Endothelial cell of umbilical vein (primary cell): ENCODE measurements at regions not wholly inside any gene's neighbourhood (a gene's known extent, or its start where the extent isn't known, plus 50 kb on each side); places are given as distances from the start of the nearest gene placed in this dataset.

ENCODE experiments used
- BruUV-seq: library from RNA; stranded (reverse); fragments of 400-500 nt; replicated peaks from 2 replicates; lab custom pipeline; 2021; lab: Mats Ljungman, UMichigan
- CTCF ChIA-PET: fragments of 300-600, 350-600 bp; sonication (Branson Sonifier 250); formaldehyde crosslinking; loops from one replicate; lab custom pipeline; 2021; ENCODE audit warnings: antibody characterized with exemption, inconsistent platforms; lab: Charles Lee
- POLR2A ChIA-PET: fragments of 300-600, 350-600 bp; sonication (Branson Sonifier 250); formaldehyde crosslinking; loops from one replicate; lab custom pipeline; 2021; ENCODE audit warnings: antibody characterized with exemption, inconsistent platforms; lab: Charles Lee
- DNase-seq: peaks from one replicate; pipeline ENCODE4 v3.0.0-alpha.2; 2011; ENCODE audit warnings: low read depth, low spot score
- FAIRE-seq: peaks from 2 replicates; lab custom pipeline; 2011; peaks lifted over from hg19 to GRCh38; lab: Jason Lieb, UNC
- H2AFZ ChIP-seq: 2 replicates; pipeline ENCODE4 v1.6.0; 2012; ENCODE audit warnings: low read depth, low read length, control low read depth, inconsistent platforms
- H3K27ac ChIP-seq: 2 replicates; pipeline ENCODE4 v1.5.1; 2011; ENCODE audit warnings: low read depth, mild to moderate bottlenecking, control low read depth, low read length, moderate library complexity; ENCODE audit not compliant: insufficient read depth
- H3K27me3 ChIP-seq, 2 experiments: 2 replicates each; pipeline versions ENCODE4 v1.6.0 to v1.6.1; 2011; ENCODE audit warnings: low read length in 2 of 2, mixed read lengths in 1 of 2; ENCODE audit not compliant: control insufficient read depth in 2 of 2, insufficient read depth in 2 of 2
- H3K36me3 ChIP-seq, 2 experiments: 2 replicates in 1 of 2; 3 replicates in 1 of 2; pipeline ENCODE4 v1.5.1; 2011; ENCODE audit warnings: low read length in 2 of 2, mild to moderate bottlenecking in 1 of 2, moderate library complexity in 1 of 2; ENCODE audit not compliant: control insufficient read depth in 2 of 2, insufficient read depth in 2 of 2; ENCODE audit errors: extremely low read depth in 1 of 2
- H3K4me1 ChIP-seq: 3 replicates; pipeline ENCODE4 v1.5.1; 2011; ENCODE audit warnings: mild to moderate bottlenecking, low read length; ENCODE audit not compliant: control insufficient read depth, insufficient read depth; ENCODE audit errors: extremely low read depth
- H3K4me2 ChIP-seq: 2 replicates; pipeline ENCODE4 v1.6.1; 2011; ENCODE audit warnings: low read length, control low read depth, mixed read lengths; ENCODE audit not compliant: insufficient read depth
- H3K4me3 ChIP-seq, 3 experiments: fragments of 200-600 bp in 1 of 3; sonication (generic), shearing (Covaris generic) in 1 of 3; replicated peaks in 1 of 3; 2 replicates each; pipeline ENCODE4 v1.5.1; 2011 to 2016; ENCODE audit warnings: control low read depth in 3 of 3, low read length in 3 of 3, mild to moderate bottlenecking in 2 of 3, inconsistent platforms in 1 of 3, low read depth in 1 of 3, moderate library complexity in 1 of 3; ENCODE audit not compliant: insufficient read depth in 1 of 3
- H3K79me2 ChIP-seq: 2 replicates; pipeline ENCODE4 v1.6.0; 2012; ENCODE audit warnings: low read length, inconsistent platforms; ENCODE audit not compliant: control insufficient read depth, insufficient read depth
- H3K9ac ChIP-seq: replicated peaks from 2 replicates; pipeline ENCODE3; 2011; ENCODE audit warnings: low read length, control low read depth; ENCODE audit not compliant: insufficient read depth; ENCODE audit errors: extremely low read depth
- H3K9me1 ChIP-seq: replicated peaks from 3 replicates; pipeline ENCODE4 v1.6.0; 2011; ENCODE audit warnings: mild to moderate bottlenecking, low read length; ENCODE audit not compliant: control insufficient read depth, insufficient read depth; ENCODE audit errors: extremely low read depth
- H3K9me3 ChIP-seq: replicated peaks from 2 replicates; pipeline ENCODE4 v1.5.1; 2012; ENCODE audit warnings: low read length, inconsistent platforms; ENCODE audit not compliant: control insufficient read depth, insufficient read depth
- H4K20me1 ChIP-seq: replicated peaks from 2 replicates; pipeline ENCODE3; 2011; ENCODE audit warnings: mild to moderate bottlenecking, low read length; ENCODE audit not compliant: control insufficient read depth, insufficient read depth; ENCODE audit errors: extremely low read depth
- EZH2 ChIP-seq: IDR thresholded peaks from 2 replicates; pipeline ENCODE4 v1.6.1; 2012; ENCODE audit warnings: borderline replicate concordance, low read depth, mild to moderate bottlenecking, moderate library complexity, low read length, inconsistent platforms; ENCODE audit not compliant: severe bottlenecking
- FOS ChIP-seq: IDR thresholded peaks from 2 replicates; pipeline ENCODE4 v1.6.1; 2011; ENCODE audit warnings: mild to moderate bottlenecking, low read length, moderate library complexity, borderline replicate concordance; ENCODE audit not compliant: insufficient read depth
- GATA2 ChIP-seq: IDR thresholded peaks from 2 replicates; pipeline ENCODE4 v1.7.0; 2011; ENCODE audit warnings: low read depth, mild to moderate bottlenecking, moderate library complexity, mixed read lengths, low read length; ENCODE audit not compliant: insufficient read length, insufficient read depth
- JUN ChIP-seq: IDR thresholded peaks from 2 replicates; pipeline ENCODE4 v1.6.1; 2011; ENCODE audit warnings: borderline replicate concordance, low read depth; ENCODE audit not compliant: insufficient read length, insufficient read depth
- MYC ChIP-seq: IDR thresholded peaks from one replicate; pipeline ENCODE4 v1.6.1; 2011; ENCODE audit warnings: mild to moderate bottlenecking, low read depth, low read length
- POLR2A ChIP-seq: IDR thresholded peaks from 2 replicates; pipeline ENCODE4 v1.6.1; 2012; ENCODE audit warnings: low read depth, mild to moderate bottlenecking, control low read depth, low read length
- POLR2AphosphoS5 ChIP-seq: IDR thresholded peaks from 2 replicates; pipeline ENCODE4 v1.6.1; 2012; ENCODE audit warnings: low read depth, mild to moderate bottlenecking, control low read depth, low read length, moderate library complexity; ENCODE audit not compliant: insufficient read depth
- dilution Hi-C: fragments of 300-500 bp; cut with MboI; formaldehyde crosslinking; loops from one replicate; pipeline ENCODE4 v1.15.0; 2019; ENCODE audit warnings: low sequenced_read_pairs; ENCODE audit not compliant: extremely low pct_ligation_motif_present
- intact Hi-C: fragments of 100-400 bp; cut with micrococcal nuclease; formaldehyde crosslinking; loops from one replicate; pipeline ENCODE4 v1.10.0; 2022
- TF ChIP-seq, protein P1 (sequence below): IDR thresholded peaks from 2 replicates; pipeline ENCODE4 v1.6.1; 2011; ENCODE audit not compliant: insufficient read depth, insufficient read length
- TF ChIP-seq, protein P2 (sequence below), 2 donors: IDR thresholded peaks; 1 replicate in 1 of 2; 2 replicates in 1 of 2; pipeline ENCODE4 v1.5.1; 2011; ENCODE audit warnings: low read length in 2 of 2, mild to moderate bottlenecking in 2 of 2, moderate library complexity in 2 of 2, control low read depth in 1 of 2, inconsistent platforms in 1 of 2, low read depth in 1 of 2; ENCODE audit not compliant: insufficient read depth in 1 of 2; ENCODE audit errors: extremely low read depth in 1 of 2

DNA sequence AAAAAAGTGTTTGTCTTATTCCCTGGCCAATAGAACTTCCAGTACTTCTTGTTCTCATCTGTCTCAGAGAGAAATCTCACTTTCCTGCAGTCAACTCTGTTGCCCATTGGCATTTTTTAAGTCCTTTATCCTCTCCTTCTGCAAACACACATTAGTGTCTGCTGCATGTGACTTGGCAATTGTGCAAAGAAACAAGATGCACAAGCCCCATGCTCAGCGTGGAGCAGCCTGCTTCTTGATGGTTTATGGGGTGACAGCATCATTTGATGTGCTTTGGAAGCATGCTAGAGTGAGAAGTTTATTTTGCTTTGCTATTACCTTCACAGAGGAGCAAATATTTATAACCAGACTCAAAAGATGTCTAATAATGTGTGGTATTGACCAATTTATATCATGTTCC is 238.2 kb downstream of the FAT3 start:
- FAIRE-seq (no peak), DNase-seq (no peak)
- H3K9me3 ChIP-seq: no peaks in the 10 kb centered on the region
- no peaks in the 10 kb centered on the region for H4K20me1 ChIP-seq
- H3K9me1 ChIP-seq: no peaks in the 10 kb centered on the region
- no peaks in the 10 kb centered on the region for H3K4me1 ChIP-seq
- POLR2A ChIA-PET: no interaction called here
- CTCF ChIA-PET: no interaction called here
- H3K36me3 ChIP-seq: no peaks in the 10 kb centered on the region
- H3K4me3 ChIP-seq: no peak overlapping the region
- no peaks in the 10 kb centered on the region for H3K27me3 ChIP-seq
- no peak overlapping the region for H2AFZ ChIP-seq
- intact Hi-C loops: no loop called here
- H3K27ac ChIP-seq: no peak overlapping the region
- dilution Hi-C loops: no loop called here
- TF ChIP-seq FOS (no peak), EZH2 (no peak), JUN (no peak), GATA2 (no peak), POLR2AphosphoS5 (no peak), MYC (no peak), POLR2A (no peak)
- TF ChIP-seq, protein P1, sequence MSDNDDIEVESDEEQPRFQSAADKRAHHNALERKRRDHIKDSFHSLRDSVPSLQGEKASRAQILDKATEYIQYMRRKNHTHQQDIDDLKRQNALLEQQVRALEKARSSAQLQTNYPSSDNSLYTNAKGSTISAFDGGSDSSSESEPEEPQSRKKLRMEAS: no peak
- TF ChIP-seq, protein P2, sequence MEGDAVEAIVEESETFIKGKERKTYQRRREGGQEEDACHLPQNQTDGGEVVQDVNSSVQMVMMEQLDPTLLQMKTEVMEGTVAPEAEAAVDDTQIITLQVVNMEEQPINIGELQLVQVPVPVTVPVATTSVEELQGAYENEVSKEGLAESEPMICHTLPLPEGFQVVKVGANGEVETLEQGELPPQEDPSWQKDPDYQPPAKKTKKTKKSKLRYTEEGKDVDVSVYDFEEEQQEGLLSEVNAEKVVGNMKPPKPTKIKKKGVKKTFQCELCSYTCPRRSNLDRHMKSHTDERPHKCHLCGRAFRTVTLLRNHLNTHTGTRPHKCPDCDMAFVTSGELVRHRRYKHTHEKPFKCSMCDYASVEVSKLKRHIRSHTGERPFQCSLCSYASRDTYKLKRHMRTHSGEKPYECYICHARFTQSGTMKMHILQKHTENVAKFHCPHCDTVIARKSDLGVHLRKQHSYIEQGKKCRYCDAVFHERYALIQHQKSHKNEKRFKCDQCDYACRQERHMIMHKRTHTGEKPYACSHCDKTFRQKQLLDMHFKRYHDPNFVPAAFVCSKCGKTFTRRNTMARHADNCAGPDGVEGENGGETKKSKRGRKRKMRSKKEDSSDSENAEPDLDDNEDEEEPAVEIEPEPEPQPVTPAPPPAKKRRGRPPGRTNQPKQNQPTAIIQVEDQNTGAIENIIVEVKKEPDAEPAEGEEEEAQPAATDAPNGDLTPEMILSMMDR (IDR thresholded peaks at IDR 0.05; ENCODE audit: extremely low read depth in 1 of 2, insufficient read depth in 1 of 2, low read depth in 1 of 2, low read length in 2 of 2): no peak
- H3K4me2 ChIP-seq: no peak overlapping the region
- H3K79me2 ChIP-seq: no peaks in the 10 kb centered on the region
- H3K9ac ChIP-seq: no peak overlapping the region
- no TSS peak for BruUV-seq
